Thyroid gland (tissue), 4 donors: ENCODE measurements at regions not wholly inside any gene's neighbourhood (a gene's known extent, or its start where the extent isn't known, plus 50 kb on each side); places are given as distances from the start of the nearest gene placed in this dataset.

ENCODE experiments used
- DNase-seq, 2 donors: peaks; one replicate each; pipeline ENCODE4 v3.0.0-alpha.2; 2019
- H3K27ac ChIP-seq, 3 donors: fragments of 200-600 bp; sonication (generic); 1 replicate in 2 of 3; 2 replicates in 1 of 3; pipeline ENCODE4 v1.5.1; 2016 to 2019; ENCODE audit warnings: mild to moderate bottlenecking in 1 of 3, moderate library complexity in 1 of 3
- H3K27me3 ChIP-seq: fragments of 200-600 bp; sonication (generic); one replicate; pipeline ENCODE4 v1.5.1; 2019
- H3K36me3 ChIP-seq, 2 donors: fragments of 200-600 bp; sonication (generic); one replicate each; pipeline ENCODE4 v1.5.1; 2016 to 2019
- H3K4me1 ChIP-seq, 2 donors: fragments of 200-600 bp; sonication (generic); one replicate each; pipeline ENCODE4 v1.5.1; 2017 to 2019
- H3K4me3 ChIP-seq, 3 donors: fragments of 200-600 bp; sonication (generic); replicated peaks in 1 of 3; 1 replicate in 2 of 3; 2 replicates in 1 of 3; pipeline ENCODE4 v1.5.1; 2016; ENCODE audit warnings: mild to moderate bottlenecking in 1 of 3
- H3K9me3 ChIP-seq: fragments of 200-600 bp; sonication (generic); one replicate; pipeline ENCODE4 v1.5.1; 2017
- POLR2A ChIP-seq, 2 donors: fragments of 450-650 bp; IDR thresholded peaks; one replicate each; pipeline ENCODE4 v1.6.1; 2017; ENCODE audit warnings: antibody characterized with exemption in 2 of 2, mild to moderate bottlenecking in 2 of 2, moderate library complexity in 1 of 2
- WGBS, 2 donors: methylation state at CpG; one replicate each; pipeline ENCODE4 v1.1.5; 2017; 5-methylcytosine and 5-hydroxymethylcytosine counted together
- intact Hi-C: fragments of 100-400 bp; cut with DNase I; formaldehyde crosslinking; loops from one replicate; pipeline ENCODE4 v1.15.1; 2023
- TF ChIP-seq, protein P1 (sequence below), 6 experiments: fragments of 200-600 bp in 3 of 6; fragments of 450-650 bp in 3 of 6; sonication (generic) in 3 of 6; IDR thresholded peaks; one replicate each; pipeline ENCODE4 v1.5.1; 2016 to 2019; ENCODE audit warnings: antibody characterized with exemption in 6 of 6, mild to moderate bottlenecking in 2 of 6, inconsistent platforms in 1 of 6, moderate library complexity in 1 of 6

GRCh38 chr5:68446487-68446894, 230.9 kb downstream of the PIK3R1 start:
- Histone ChIP-seq H3K27me3 (no peaks in the 10 kb centered on the region), H3K27ac (no peak overlapping the region), H3K4me1 (peaks cover 0 to 12% of the 10 kb centered on the region in 2 donors), H3K36me3 (no peaks in the 10 kb centered on the region), H3K4me3 (no peak overlapping the region), H3K9me3 (no peaks in the 10 kb centered on the region)
- no peak for TF ChIP-seq POLR2A (IDR thresholded peaks at IDR 0.05)
- TF ChIP-seq, protein P1, sequence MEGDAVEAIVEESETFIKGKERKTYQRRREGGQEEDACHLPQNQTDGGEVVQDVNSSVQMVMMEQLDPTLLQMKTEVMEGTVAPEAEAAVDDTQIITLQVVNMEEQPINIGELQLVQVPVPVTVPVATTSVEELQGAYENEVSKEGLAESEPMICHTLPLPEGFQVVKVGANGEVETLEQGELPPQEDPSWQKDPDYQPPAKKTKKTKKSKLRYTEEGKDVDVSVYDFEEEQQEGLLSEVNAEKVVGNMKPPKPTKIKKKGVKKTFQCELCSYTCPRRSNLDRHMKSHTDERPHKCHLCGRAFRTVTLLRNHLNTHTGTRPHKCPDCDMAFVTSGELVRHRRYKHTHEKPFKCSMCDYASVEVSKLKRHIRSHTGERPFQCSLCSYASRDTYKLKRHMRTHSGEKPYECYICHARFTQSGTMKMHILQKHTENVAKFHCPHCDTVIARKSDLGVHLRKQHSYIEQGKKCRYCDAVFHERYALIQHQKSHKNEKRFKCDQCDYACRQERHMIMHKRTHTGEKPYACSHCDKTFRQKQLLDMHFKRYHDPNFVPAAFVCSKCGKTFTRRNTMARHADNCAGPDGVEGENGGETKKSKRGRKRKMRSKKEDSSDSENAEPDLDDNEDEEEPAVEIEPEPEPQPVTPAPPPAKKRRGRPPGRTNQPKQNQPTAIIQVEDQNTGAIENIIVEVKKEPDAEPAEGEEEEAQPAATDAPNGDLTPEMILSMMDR (IDR thresholded peaks at IDR 0.05): no peak
- intact Hi-C loops: no loop called here
- no peak for DNase-seq
- 88 to 95% methylated on average over 1 of the region's 1 CpG for WGBS, 2 donors

- Histone ChIP-seq H3K36me3 (no peaks in the 10 kb centered on the region), H3K4me3 (no peak overlapping the region), H3K9me3 (no peaks in the 10 kb centered on the region), H3K27me3 (no peaks in the 10 kb centered on the region), H3K27ac (no peak overlapping the region), H3K4me1 (peaks cover 0 to 12% of the 10 kb centered on the region in 2 donors)
- TF ChIP-seq, protein P1 (IDR thresholded peaks at IDR 0.05): no peak
- TF ChIP-seq POLR2A (IDR thresholded peaks at IDR 0.05): no peak
- DNase-seq: no peak
- WGBS, 2 donors: 87 to 92% methylated on average over 6 of the region's 6 CpGs
- intact Hi-C loops: no loop called here
These were observed 231.8 kb downstream of the PIK3R1 start for GRCh38 chr5:68447136-68447929.

GRCh38 chr5:68449380-68449779, 233.8 kb downstream of the PIK3R1 start:
- WGBS, 2 donors: 79 to 91% methylated on average over 3 of the region's 3 CpGs
- TF ChIP-seq, protein P1 (IDR thresholded peaks at IDR 0.05): no peak
- TF ChIP-seq POLR2A (IDR thresholded peaks at IDR 0.05): no peak
- peaks cover 0 to 12% of the 10 kb centered on the region in 2 donors for H3K4me1 ChIP-seq
- intact Hi-C loops: no loop called here
- H3K9me3 ChIP-seq: no peaks in the 10 kb centered on the region
- no peaks in the 10 kb centered on the region for H3K36me3 ChIP-seq
- no peak overlapping the region for H3K4me3 ChIP-seq
- H3K27ac ChIP-seq: no peak overlapping the region
- H3K27me3 ChIP-seq: no peaks in the 10 kb centered on the region
- DNase-seq: no peak

GRCh38 chr5:68450245-68450852, 234.8 kb downstream of the PIK3R1 start:
- H3K9me3 ChIP-seq: no peaks in the 10 kb centered on the region
- TF ChIP-seq, protein P1 (IDR thresholded peaks at IDR 0.05): no peak
- TF ChIP-seq POLR2A (IDR thresholded peaks at IDR 0.05): no peak
- peak; percentile 17 to 26 for DNase-seq
- peaks cover 0 to 12% of the 10 kb centered on the region in 2 donors for H3K4me1 ChIP-seq
- intact Hi-C loops: no loop called here
- H3K36me3 ChIP-seq: no peaks in the 10 kb centered on the region
- H3K4me3 ChIP-seq: no peak overlapping the region
- peak overlapping the region in 1 of 3 donors; percentile 10 for H3K27ac ChIP-seq
- no peaks in the 10 kb centered on the region for H3K27me3 ChIP-seq
- WGBS, 2 donors: 44% methylated on average over 5 of the region's 5 CpGs

GRCh38 chr5:68452286-68452685, 236.7 kb downstream of the PIK3R1 start:
- WGBS, 2 donors: 96% methylated on average over 3 of the region's 3 CpGs
- H3K27ac ChIP-seq: no peak overlapping the region
- H3K36me3 ChIP-seq: no peaks in the 10 kb centered on the region
- peaks cover 1 to 20% of the 10 kb centered on the region in 2 donors for H3K4me1 ChIP-seq
- intact Hi-C loops: no loop called here
- H3K4me3 ChIP-seq: no peak overlapping the region
- no peaks in the 10 kb centered on the region for H3K27me3 ChIP-seq
- TF ChIP-seq POLR2A (IDR thresholded peaks at IDR 0.05): no peak
- TF ChIP-seq, protein P1 (IDR thresholded peaks at IDR 0.05): no peak
- no peak for DNase-seq
- H3K9me3 ChIP-seq: no peaks in the 10 kb centered on the region
